ENCODE measurements at regions not wholly inside any gene's neighbourhood (a gene's known extent, or its start where the extent isn't known, plus 50 kb on each side); places are given as distances from the start of the nearest gene placed in this dataset.
"Not testable (repeated sequence)": the region's sequence is repeated elsewhere in the genome, so short reads cannot be mapped to it uniquely, and the experiment has no call there.

DNA sequence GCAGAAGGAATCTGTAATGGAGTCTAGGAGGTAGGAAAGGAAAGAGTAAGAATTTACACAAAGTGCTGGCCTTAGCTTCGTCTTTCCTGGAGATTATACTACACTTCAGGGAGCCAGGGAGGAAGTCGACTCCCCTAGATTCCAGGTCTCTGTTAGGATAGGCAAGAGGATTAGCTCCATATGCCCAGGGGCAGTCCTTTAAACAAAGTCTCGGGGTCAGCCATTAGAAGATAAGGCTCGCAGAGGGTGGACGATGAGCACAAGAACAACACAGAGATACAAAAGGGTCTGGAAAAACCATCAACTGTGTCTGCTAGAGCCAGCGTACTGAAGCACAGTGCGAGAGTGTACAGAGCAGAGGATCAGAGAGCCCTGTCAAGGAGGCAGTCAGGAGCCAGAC, 344.7 kb upstream of the TNC start:
- 82 to 95% methylated on average over 5 to 7 of the region's 7 CpGs for WGBS, 2 experiments (ENCODE audit: insufficient coverage in 1 of 2, insufficient read length in 1 of 2)
- Mint-ChIP-seq H3K4me3 (no peak overlapping the region), H3K4me1 (peaks cover 17% of the 10 kb centered on the region), H3K9me3 (peaks cover 5% of the 10 kb centered on the region), H3K27ac (peak overlapping the region; percentile 62), H3K36me3 (ENCODE audit: low read depth) (peaks cover 11% of the 10 kb centered on the region), H3K27me3 (ENCODE audit: insufficient read depth) (no peaks in the 10 kb centered on the region)
- no peak overlapping the region for H3K27ac ChIP-seq (ENCODE audit: low read depth, low read length)
- no peak overlapping the region for H3K9ac ChIP-seq (ENCODE audit: extremely low read depth, low read length, poor library complexity, severe bottlenecking)
- TF ChIP-seq, protein P1, sequence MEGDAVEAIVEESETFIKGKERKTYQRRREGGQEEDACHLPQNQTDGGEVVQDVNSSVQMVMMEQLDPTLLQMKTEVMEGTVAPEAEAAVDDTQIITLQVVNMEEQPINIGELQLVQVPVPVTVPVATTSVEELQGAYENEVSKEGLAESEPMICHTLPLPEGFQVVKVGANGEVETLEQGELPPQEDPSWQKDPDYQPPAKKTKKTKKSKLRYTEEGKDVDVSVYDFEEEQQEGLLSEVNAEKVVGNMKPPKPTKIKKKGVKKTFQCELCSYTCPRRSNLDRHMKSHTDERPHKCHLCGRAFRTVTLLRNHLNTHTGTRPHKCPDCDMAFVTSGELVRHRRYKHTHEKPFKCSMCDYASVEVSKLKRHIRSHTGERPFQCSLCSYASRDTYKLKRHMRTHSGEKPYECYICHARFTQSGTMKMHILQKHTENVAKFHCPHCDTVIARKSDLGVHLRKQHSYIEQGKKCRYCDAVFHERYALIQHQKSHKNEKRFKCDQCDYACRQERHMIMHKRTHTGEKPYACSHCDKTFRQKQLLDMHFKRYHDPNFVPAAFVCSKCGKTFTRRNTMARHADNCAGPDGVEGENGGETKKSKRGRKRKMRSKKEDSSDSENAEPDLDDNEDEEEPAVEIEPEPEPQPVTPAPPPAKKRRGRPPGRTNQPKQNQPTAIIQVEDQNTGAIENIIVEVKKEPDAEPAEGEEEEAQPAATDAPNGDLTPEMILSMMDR (conservative IDR thresholded peaks at IDR 0.05): no peak
- H3K36me3 ChIP-seq (ENCODE audit: control insufficient read depth, insufficient read depth, low read length): no peaks in the 10 kb centered on the region
- H3K9me3 ChIP-seq (ENCODE audit: control insufficient read depth, low read length): peaks cover 6% of the 10 kb centered on the region
- no peaks in the 10 kb centered on the region for H3K27me3 ChIP-seq (ENCODE audit: control insufficient read depth, insufficient read depth, low read length, poor library complexity, severe bottlenecking)
- DNase-seq: no peak
- no peak overlapping the region for H3K4me3 ChIP-seq (ENCODE audit: low read length)
- H3K4me1 ChIP-seq (ENCODE audit: control insufficient read depth, insufficient read depth, low read length): peaks cover 4% of the 10 kb centered on the region

DNA sequence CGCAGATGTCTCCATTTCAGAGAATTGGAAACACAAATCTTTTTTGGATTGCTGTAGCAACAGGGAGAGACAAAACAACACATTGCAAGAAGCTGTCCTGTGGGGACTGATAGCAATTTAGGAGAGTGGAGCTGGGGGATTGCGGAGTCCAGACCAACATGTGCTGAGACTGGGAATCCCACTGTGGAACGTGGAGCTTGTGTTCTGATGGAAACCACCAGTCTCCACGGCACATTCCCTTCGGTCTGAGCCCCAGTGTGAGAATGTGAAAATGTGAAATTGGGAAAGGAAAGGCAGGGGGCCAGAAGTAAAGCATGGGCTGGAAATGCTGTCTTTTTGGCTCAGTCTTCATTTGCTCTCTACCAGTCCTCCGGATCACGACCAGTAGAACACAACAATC, 348.8 kb upstream of the TNC start:
- Histone ChIP-seq H3K27ac (ENCODE audit: low read depth, low read length) (no peak overlapping the region), H3K4me3 (ENCODE audit: low read length) (no peak overlapping the region), H3K4me1 (ENCODE audit: control insufficient read depth, insufficient read depth, low read length) (peaks cover 4% of the 10 kb centered on the region), H3K9ac (ENCODE audit: extremely low read depth, low read length, poor library complexity, severe bottlenecking) (no peak overlapping the region), H3K27me3 (ENCODE audit: control insufficient read depth, insufficient read depth, low read length, poor library complexity, severe bottlenecking) (no peaks in the 10 kb centered on the region), H3K9me3 (ENCODE audit: control insufficient read depth, low read length) (peaks cover 26% of the 10 kb centered on the region), H3K36me3 (ENCODE audit: control insufficient read depth, insufficient read depth, low read length) (no peaks in the 10 kb centered on the region)
- Mint-ChIP-seq H3K27ac (no peak overlapping the region), H3K36me3 (ENCODE audit: low read depth) (peaks cover 18% of the 10 kb centered on the region), H3K4me3 (no peak overlapping the region), H3K9me3 (peaks cover 21% of the 10 kb centered on the region), H3K27me3 (ENCODE audit: insufficient read depth) (no peaks in the 10 kb centered on the region), H3K4me1 (peaks cover 35% of the 10 kb centered on the region)
- WGBS, 2 experiments (ENCODE audit: insufficient coverage in 1 of 2, insufficient read length in 1 of 2): 90 to 92% methylated on average over 5 to 7 of the region's 7 CpGs
- TF ChIP-seq, protein P1 (conservative IDR thresholded peaks at IDR 0.05): no peak
- DNase-seq: no peak

DNA sequence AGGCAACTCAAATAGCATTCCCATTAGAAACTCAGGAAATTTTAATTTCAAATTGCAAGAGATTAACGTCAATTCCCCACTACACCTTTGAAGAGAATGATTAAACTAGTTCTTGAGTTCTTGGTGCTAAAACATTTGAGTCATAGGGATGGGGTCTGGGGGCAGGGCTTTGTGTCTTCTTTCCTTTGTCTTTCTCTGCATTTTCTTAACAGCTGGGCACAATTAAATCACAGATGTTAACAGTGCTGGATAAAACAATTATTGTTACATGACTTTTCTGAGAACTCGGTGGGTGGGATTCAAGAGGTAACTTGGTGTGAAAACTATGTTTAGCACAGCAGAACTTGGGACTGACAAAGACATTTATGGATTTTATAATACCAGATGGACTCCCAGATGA, 351.9 kb upstream of the TNC start:
- H3K27me3 Mint-ChIP-seq (ENCODE audit: insufficient read depth): no peaks in the 10 kb centered on the region
- H3K4me1 Mint-ChIP-seq: peaks cover 39% of the 10 kb centered on the region
- H3K36me3 Mint-ChIP-seq (ENCODE audit: low read depth): peaks cover 18% of the 10 kb centered on the region
- H3K4me3 Mint-ChIP-seq: no peak overlapping the region
- no peaks in the 10 kb centered on the region for H3K36me3 ChIP-seq (ENCODE audit: control insufficient read depth, insufficient read depth, low read length)
- no peak overlapping the region for H3K27ac ChIP-seq (ENCODE audit: low read depth, low read length)
- H3K9me3 ChIP-seq (ENCODE audit: control insufficient read depth, low read length): peaks cover 26% of the 10 kb centered on the region
- no peak overlapping the region for H3K4me3 ChIP-seq (ENCODE audit: low read length)
- H3K27me3 ChIP-seq (ENCODE audit: control insufficient read depth, insufficient read depth, low read length, poor library complexity, severe bottlenecking): no peaks in the 10 kb centered on the region
- peak overlapping the region; percentile 7 for H3K27ac Mint-ChIP-seq
- H3K9ac ChIP-seq (ENCODE audit: extremely low read depth, low read length, poor library complexity, severe bottlenecking): no peak overlapping the region
- TF ChIP-seq, protein P1 (conservative IDR thresholded peaks at IDR 0.05): no peak
- H3K9me3 Mint-ChIP-seq: peaks cover 21% of the 10 kb centered on the region
- DNase-seq: no peak
- WGBS, 2 experiments (ENCODE audit: insufficient coverage in 1 of 2, insufficient read length in 1 of 2): 73 to 90% methylated on average over 1 to 2 of the region's 2 CpGs
- H3K4me1 ChIP-seq (ENCODE audit: control insufficient read depth, insufficient read depth, low read length): no peaks in the 10 kb centered on the region

GRCh38 chr9:115473032-115473431, 355.1 kb upstream of the TNC start:
- H3K27ac ChIP-seq (ENCODE audit: low read depth, low read length); H3K4me3 ChIP-seq (ENCODE audit: low read length); H3K27ac Mint-ChIP-seq: not testable (repeated sequence)

More at GRCh38 chr9:115473032-115473431, 355.1 kb upstream of the TNC start:
- peaks cover 17% of the 10 kb centered on the region for H3K9me3 Mint-ChIP-seq
- not testable (repeated sequence) for H3K27me3 ChIP-seq (ENCODE audit: control insufficient read depth, insufficient read depth, low read length, poor library complexity, severe bottlenecking); DNase-seq; H3K27me3 Mint-ChIP-seq (ENCODE audit: insufficient read depth); H3K4me1 ChIP-seq (ENCODE audit: control insufficient read depth, insufficient read depth, low read length); H3K36me3 ChIP-seq (ENCODE audit: control insufficient read depth, insufficient read depth, low read length); H3K9ac ChIP-seq (ENCODE audit: extremely low read depth, low read length, poor library complexity, severe bottlenecking)
- H3K4me3 Mint-ChIP-seq: peak overlapping the region; percentile 81
- H3K9me3 ChIP-seq (ENCODE audit: control insufficient read depth, low read length): peaks cover 17% of the 10 kb centered on the region
- WGBS, 2 experiments (ENCODE audit: insufficient coverage in 1 of 2, insufficient read length in 1 of 2): 60% methylated on average over 2 of the region's 3 CpGs; no CpG with 5 or more reads in 1 of the 2 experiments
- H3K4me1 Mint-ChIP-seq: peaks cover 56% of the 10 kb centered on the region
- H3K36me3 Mint-ChIP-seq (ENCODE audit: low read depth): peaks cover 22% of the 10 kb centered on the region

All from endodermal cell (in vitro differentiated cells).